Astrocyte (in vitro differentiated cells and primary cell): ENCODE measurements at regions not wholly inside any gene's neighbourhood (a gene's known extent, or its start where the extent isn't known, plus 50 kb on each side); places are given as distances from the start of the nearest gene placed in this dataset.

ENCODE experiments used
- DNase-seq: peaks from one replicate; pipeline ENCODE4 v3.0.0-alpha.2; 2010; ENCODE audit warnings: low read depth
- FAIRE-seq: peaks from 2 replicates; lab custom pipeline; 2011; peaks lifted over from hg19 to GRCh38; lab: Jason Lieb, UNC
- H2AFZ ChIP-seq: 2 replicates; pipeline ENCODE4 v1.6.0; 2012; ENCODE audit warnings: low read depth, low read length, inconsistent platforms
- H3K27ac ChIP-seq: 2 replicates; pipeline ENCODE4 v1.5.1; 2011; ENCODE audit warnings: low read depth, low read length, inconsistent platforms
- H3K27me3 ChIP-seq: 2 replicates; pipeline ENCODE4 v1.6.0; 2011; ENCODE audit warnings: low read length, inconsistent platforms; ENCODE audit not compliant: insufficient read depth
- H3K36me3 ChIP-seq: 2 replicates; pipeline ENCODE4 v1.5.1; 2011; ENCODE audit warnings: low read length, inconsistent platforms; ENCODE audit not compliant: insufficient read depth
- H3K4me1 ChIP-seq: 2 replicates; pipeline ENCODE4 v1.5.1; 2011; ENCODE audit warnings: low read length, inconsistent platforms; ENCODE audit not compliant: insufficient read depth
- H3K4me2 ChIP-seq: 2 replicates; pipeline ENCODE4 v1.6.0; 2012; ENCODE audit warnings: low read length, inconsistent platforms
- H3K4me3 ChIP-seq: 2 replicates; pipeline ENCODE4 v1.5.1; 2011; ENCODE audit warnings: low read depth, mild to moderate bottlenecking, low read length, inconsistent platforms; ENCODE audit not compliant: insufficient read depth
- H3K79me2 ChIP-seq: 2 replicates; pipeline ENCODE4 v1.6.0; 2012; ENCODE audit warnings: mild to moderate bottlenecking, low read length, inconsistent platforms; ENCODE audit not compliant: insufficient read depth
- H3K9ac ChIP-seq: 2 replicates; pipeline ENCODE4 v1.6.0; 2012; ENCODE audit warnings: mild to moderate bottlenecking, low read length, inconsistent platforms
- H3K9me3 ChIP-seq: 2 replicates; pipeline ENCODE4 v1.5.1; 2012; ENCODE audit warnings: low read depth, mild to moderate bottlenecking, low read length, inconsistent platforms; ENCODE audit not compliant: insufficient read depth
- H4K20me1 ChIP-seq: 2 replicates; pipeline ENCODE4 v1.6.0; 2012; ENCODE audit warnings: low read length, inconsistent platforms; ENCODE audit not compliant: insufficient read depth
- H3K27ac Mint-ChIP-seq: one replicate; pipeline ENCODE4 v1.8.0; 2021; ENCODE audit warnings: mild to moderate bottlenecking, mixed read lengths; ENCODE audit not compliant: unreplicated experiment
- H3K27me3 Mint-ChIP-seq: one replicate; pipeline ENCODE4 v1.8.0; 2021; ENCODE audit warnings: low read depth, mixed read lengths; ENCODE audit not compliant: unreplicated experiment
- H3K36me3 Mint-ChIP-seq: one replicate; pipeline ENCODE4 v1.8.0; 2021; ENCODE audit warnings: low read depth, mixed read lengths; ENCODE audit not compliant: unreplicated experiment
- H3K4me1 Mint-ChIP-seq: one replicate; pipeline ENCODE4 v1.8.0; 2021; ENCODE audit warnings: low read depth, mixed read lengths; ENCODE audit not compliant: unreplicated experiment
- H3K4me3 Mint-ChIP-seq: one replicate; pipeline ENCODE4 v1.8.0; 2021; ENCODE audit warnings: mild to moderate bottlenecking, moderate library complexity, mixed read lengths; ENCODE audit not compliant: unreplicated experiment
- H3K9me3 Mint-ChIP-seq: one replicate; pipeline ENCODE4 v1.8.0; 2021; ENCODE audit warnings: mild to moderate bottlenecking, mixed read lengths; ENCODE audit not compliant: unreplicated experiment
- EZH2 ChIP-seq: IDR thresholded peaks from 2 replicates; pipeline ENCODE4 v1.6.1; 2012; ENCODE audit warnings: mild to moderate bottlenecking, low read length, inconsistent platforms; ENCODE audit not compliant: insufficient read depth
- TF ChIP-seq, protein P1 (sequence below): IDR thresholded peaks from 2 replicates; pipeline ENCODE4 v1.5.1; 2011; ENCODE audit warnings: low read depth, mild to moderate bottlenecking, inconsistent platforms, low read length, moderate library complexity; ENCODE audit not compliant: insufficient read depth

DNA sequence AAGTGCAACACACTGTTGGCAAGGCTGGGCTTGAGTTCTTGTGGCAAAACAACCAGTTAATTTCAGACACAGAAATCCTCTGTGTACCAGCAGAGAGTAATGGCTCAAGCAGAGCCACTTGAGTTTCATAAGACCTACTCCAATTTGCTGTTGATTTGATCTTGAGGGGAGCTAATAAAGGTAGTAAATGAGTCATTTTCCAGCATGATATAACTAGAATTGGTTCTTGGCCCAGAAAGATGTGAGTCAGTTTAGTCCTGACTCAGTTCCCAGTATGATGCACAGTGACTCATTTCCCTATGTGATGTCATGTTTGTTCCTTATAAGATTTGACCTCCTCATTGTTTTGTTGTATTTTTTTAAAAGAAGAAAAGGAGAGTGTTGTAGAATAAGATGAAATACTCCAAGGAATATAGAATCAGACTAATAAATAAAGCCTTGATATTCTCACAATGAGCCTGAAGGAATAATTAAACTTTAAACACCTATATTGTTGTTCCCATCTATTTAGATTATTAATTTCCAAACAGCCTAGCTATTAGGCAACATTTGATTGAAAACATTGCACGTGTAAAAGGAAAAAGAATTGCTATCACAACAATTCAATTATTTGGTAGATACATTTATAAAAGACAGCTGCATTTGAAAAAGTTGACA lies 186.2 kb downstream of the REEP3 start:
- Mint-ChIP-seq H3K4me1 (peaks cover 34% of the 10 kb centered on the region), H3K27ac (peak overlapping the region; percentile 80), H3K36me3 (peaks cover 2% of the 10 kb centered on the region), H3K27me3 (no peaks in the 10 kb centered on the region), H3K4me3 (no peak overlapping the region), H3K9me3 (peaks cover 6% of the 10 kb centered on the region)
- H2AFZ ChIP-seq = no peak overlapping the region
- TF ChIP-seq EZH2 = no peak
- TF ChIP-seq, protein P1, sequence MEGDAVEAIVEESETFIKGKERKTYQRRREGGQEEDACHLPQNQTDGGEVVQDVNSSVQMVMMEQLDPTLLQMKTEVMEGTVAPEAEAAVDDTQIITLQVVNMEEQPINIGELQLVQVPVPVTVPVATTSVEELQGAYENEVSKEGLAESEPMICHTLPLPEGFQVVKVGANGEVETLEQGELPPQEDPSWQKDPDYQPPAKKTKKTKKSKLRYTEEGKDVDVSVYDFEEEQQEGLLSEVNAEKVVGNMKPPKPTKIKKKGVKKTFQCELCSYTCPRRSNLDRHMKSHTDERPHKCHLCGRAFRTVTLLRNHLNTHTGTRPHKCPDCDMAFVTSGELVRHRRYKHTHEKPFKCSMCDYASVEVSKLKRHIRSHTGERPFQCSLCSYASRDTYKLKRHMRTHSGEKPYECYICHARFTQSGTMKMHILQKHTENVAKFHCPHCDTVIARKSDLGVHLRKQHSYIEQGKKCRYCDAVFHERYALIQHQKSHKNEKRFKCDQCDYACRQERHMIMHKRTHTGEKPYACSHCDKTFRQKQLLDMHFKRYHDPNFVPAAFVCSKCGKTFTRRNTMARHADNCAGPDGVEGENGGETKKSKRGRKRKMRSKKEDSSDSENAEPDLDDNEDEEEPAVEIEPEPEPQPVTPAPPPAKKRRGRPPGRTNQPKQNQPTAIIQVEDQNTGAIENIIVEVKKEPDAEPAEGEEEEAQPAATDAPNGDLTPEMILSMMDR = no peak
- DNase-seq = peak; percentile 99
- H3K36me3 ChIP-seq = no peaks in the 10 kb centered on the region
- peak overlapping the region; percentile 13 for H3K4me2 ChIP-seq
- peak; percentile 96 for FAIRE-seq
- no peaks in the 10 kb centered on the region for H3K9me3 ChIP-seq
- H4K20me1 ChIP-seq = no peaks in the 10 kb centered on the region
- no peaks in the 10 kb centered on the region for H3K79me2 ChIP-seq
- peak overlapping the region; percentile 4 for H3K9ac ChIP-seq
- H3K27ac ChIP-seq = peak overlapping the region; percentile 83
- peaks cover 28% of the 10 kb centered on the region for H3K4me1 ChIP-seq
- H3K4me3 ChIP-seq = no peak overlapping the region
- H3K27me3 ChIP-seq = no peaks in the 10 kb centered on the region

DNA sequence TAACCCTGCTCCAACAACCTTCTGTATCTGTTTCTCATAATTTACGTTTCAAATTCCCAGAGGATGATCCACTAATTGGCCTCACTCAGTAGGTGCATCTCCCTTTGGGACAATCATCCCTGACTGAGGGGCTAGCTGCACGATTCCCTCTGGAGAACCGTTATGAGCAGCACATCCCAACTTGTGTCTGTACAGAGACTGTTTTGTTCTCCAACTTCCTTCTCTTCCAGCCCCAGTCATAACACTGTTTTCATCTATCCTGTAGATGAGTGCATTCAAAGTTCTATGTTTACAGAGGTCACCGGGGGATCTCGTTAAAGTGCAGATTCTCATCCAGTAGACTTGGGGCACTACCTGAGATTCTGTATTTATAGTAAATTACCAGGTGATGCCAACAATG lies 187.2 kb downstream of the REEP3 start:
- H4K20me1 ChIP-seq = no peaks in the 10 kb centered on the region
- no peak overlapping the region for H3K9ac ChIP-seq
- no peaks in the 10 kb centered on the region for H3K79me2 ChIP-seq
- Mint-ChIP-seq H3K27ac (peak overlapping the region; percentile 13), H3K36me3 (peaks cover 2% of the 10 kb centered on the region), H3K4me3 (no peak overlapping the region), H3K27me3 (no peaks in the 10 kb centered on the region), H3K4me1 (peaks cover 38% of the 10 kb centered on the region), H3K9me3 (peaks cover 3% of the 10 kb centered on the region)
- peaks cover 39% of the 10 kb centered on the region for H3K4me1 ChIP-seq
- H3K4me2 ChIP-seq = no peak overlapping the region
- FAIRE-seq (no peak), DNase-seq (no peak)
- H3K27me3 ChIP-seq = no peaks in the 10 kb centered on the region
- no peak for TF ChIP-seq EZH2
- TF ChIP-seq, protein P1 = no peak
- no peaks in the 10 kb centered on the region for H3K36me3 ChIP-seq
- H3K4me3 ChIP-seq = no peak overlapping the region
- H3K27ac ChIP-seq = peak overlapping the region; percentile 83
- no peaks in the 10 kb centered on the region for H3K9me3 ChIP-seq
- H2AFZ ChIP-seq = no peak overlapping the region

DNA sequence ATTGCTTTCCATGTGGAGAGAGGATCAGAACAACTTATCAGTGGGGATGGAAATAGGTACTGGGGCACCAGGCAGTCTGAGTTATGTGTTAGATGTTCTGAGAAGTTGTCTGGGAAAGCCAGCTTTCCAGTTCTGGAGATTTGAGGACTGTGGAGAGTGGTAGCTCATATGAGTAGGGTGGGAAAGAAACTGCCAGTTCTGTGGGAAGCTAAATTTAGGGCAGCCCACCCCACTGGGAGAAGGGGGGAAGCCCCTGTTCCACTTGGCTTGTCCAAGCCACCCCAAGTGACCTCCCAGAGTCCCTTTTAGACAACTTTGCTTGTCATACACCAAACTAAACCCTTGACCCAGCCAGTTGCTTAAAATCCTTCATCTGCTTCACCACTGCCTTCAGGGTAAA lies 189.5 kb downstream of the REEP3 start:
- no peaks in the 10 kb centered on the region for H3K79me2 ChIP-seq
- peaks cover 46% of the 10 kb centered on the region for H3K4me1 ChIP-seq
- H4K20me1 ChIP-seq = no peaks in the 10 kb centered on the region
- Mint-ChIP-seq H3K27ac (no peak overlapping the region), H3K36me3 (no peaks in the 10 kb centered on the region), H3K27me3 (no peaks in the 10 kb centered on the region), H3K4me1 (peaks cover 42% of the 10 kb centered on the region), H3K4me3 (no peak overlapping the region), H3K9me3 (no peaks in the 10 kb centered on the region)
- TF ChIP-seq, protein P1 = no peak
- TF ChIP-seq EZH2 = no peak
- H3K27ac ChIP-seq = no peak overlapping the region
- DNase-seq (no peak), FAIRE-seq (no peak)
- H3K9ac ChIP-seq = no peak overlapping the region
- no peaks in the 10 kb centered on the region for H3K9me3 ChIP-seq
- H3K4me2 ChIP-seq = no peak overlapping the region
- no peaks in the 10 kb centered on the region for H3K36me3 ChIP-seq
- H3K27me3 ChIP-seq = no peaks in the 10 kb centered on the region
- no peak overlapping the region for H2AFZ ChIP-seq
- H3K4me3 ChIP-seq = no peak overlapping the region
